Liver (tissue), 8 donors: ENCODE measurements at regions not wholly inside any gene's neighbourhood (a gene's known extent, or its start where the extent isn't known, plus 50 kb on each side); places are given as distances from the start of the nearest gene placed in this dataset.

Experiments used
- DNase-seq: peaks from one replicate; pipeline ENCODE4 v3.0.0-alpha.2; 2017; ENCODE audit warnings: low spot score
- H3K27ac ChIP-seq, 2 donors: one replicate each; pipeline ENCODE4 v1.7.0; 2013; ENCODE audit warnings: inconsistent platforms in 2 of 2, low read length in 2 of 2, control low read depth in 1 of 2, low read depth in 1 of 2, mild to moderate bottlenecking in 1 of 2
- H3K27me3 ChIP-seq, 4 donors: one replicate each; pipeline versions ENCODE4 v1.6.1 to v1.7.0; 2013; ENCODE audit warnings: low read length in 3 of 4, inconsistent platforms in 1 of 4, mild to moderate bottlenecking in 1 of 4, moderate library complexity in 1 of 4; ENCODE audit not compliant: control insufficient read depth in 4 of 4, insufficient read depth in 4 of 4
- H3K36me3 ChIP-seq, 4 donors: one replicate each; pipeline versions ENCODE4 v1.6.1 to v1.7.0; 2013; ENCODE audit warnings: low read length in 3 of 4, mild to moderate bottlenecking in 3 of 4, low read depth in 1 of 4, moderate library complexity in 1 of 4; ENCODE audit not compliant: control insufficient read depth in 4 of 4, insufficient read depth in 3 of 4
- H3K4me1 ChIP-seq, 4 donors: one replicate each; pipeline versions ENCODE4 v1.6.1 to v1.7.0; 2013; ENCODE audit warnings: low read length in 3 of 4, mild to moderate bottlenecking in 3 of 4, moderate library complexity in 1 of 4; ENCODE audit not compliant: control insufficient read depth in 4 of 4, insufficient read depth in 4 of 4
- H3K4me3 ChIP-seq, 3 donors: one replicate each; pipeline versions ENCODE4 v1.6.1 to v1.7.0; 2013; ENCODE audit warnings: low read length in 3 of 3, control low read depth in 1 of 3, low read depth in 1 of 3, mild to moderate bottlenecking in 1 of 3
- H3K9ac ChIP-seq, 2 donors: one replicate each; pipeline ENCODE4 v1.7.0; 2013; ENCODE audit warnings: low read length in 2 of 2, mild to moderate bottlenecking in 2 of 2, moderate library complexity in 2 of 2, control low read depth in 1 of 2, low read depth in 1 of 2
- H3K9me3 ChIP-seq, 4 donors: one replicate each; pipeline versions ENCODE4 v1.6.1 to v1.7.0; 2013; ENCODE audit warnings: low read length in 3 of 4; ENCODE audit not compliant: control insufficient read depth in 4 of 4
- EGR1 ChIP-seq, 2 donors: IDR thresholded peaks; 2 replicates each; pipeline ENCODE4 v1.6.1; 2016 to 2018; ENCODE audit warnings: antibody characterized with exemption in 2 of 2, low read depth in 2 of 2
- FOXA1 ChIP-seq: IDR thresholded peaks from 2 replicates; pipeline ENCODE4 v1.6.1; 2016; ENCODE audit warnings: antibody characterized with exemption
- FOXA2 ChIP-seq: IDR thresholded peaks from 2 replicates; pipeline ENCODE4 v1.6.1; 2016; ENCODE audit warnings: antibody characterized with exemption
- GABPA ChIP-seq, 2 donors: IDR thresholded peaks in 1 of 2; conservative IDR thresholded peaks in 1 of 2; 2 replicates each; pipeline ENCODE4 v1.6.1; 2016; ENCODE audit warnings: antibody characterized with exemption in 2 of 2, mild to moderate bottlenecking in 1 of 2, moderate library complexity in 1 of 2
- HNF4A ChIP-seq, 2 donors: conservative IDR thresholded peaks; 2 replicates each; pipeline ENCODE4 v1.6.1; 2016; ENCODE audit warnings: antibody characterized with exemption in 2 of 2, mild to moderate bottlenecking in 2 of 2
- HNF4G ChIP-seq: IDR thresholded peaks from 2 replicates; pipeline ENCODE4 v1.6.1; 2016; ENCODE audit warnings: antibody characterized with exemption
- JUND ChIP-seq, 2 donors: IDR thresholded peaks; 2 replicates each; pipeline ENCODE4 v1.6.1; 2016; ENCODE audit warnings: antibody characterized with exemption in 2 of 2
- NR2F2 ChIP-seq: IDR thresholded peaks from 2 replicates; pipeline ENCODE4 v1.6.1; 2016; ENCODE audit warnings: antibody characterized with exemption
- RAD21 ChIP-seq, 2 donors: IDR thresholded peaks; 2 replicates each; pipeline ENCODE4 v1.6.1; 2016; ENCODE audit warnings: antibody characterized with exemption in 2 of 2, mild to moderate bottlenecking in 2 of 2
- RXRA ChIP-seq, 2 donors: IDR thresholded peaks; 2 replicates each; pipeline ENCODE4 v1.6.1; 2017 to 2018; ENCODE audit warnings: antibody characterized with exemption in 2 of 2, mild to moderate bottlenecking in 1 of 2
- SP1 ChIP-seq: IDR thresholded peaks from 2 replicates; pipeline ENCODE4 v1.6.1; 2018; ENCODE audit warnings: antibody characterized with exemption, mild to moderate bottlenecking
- TAF1 ChIP-seq: conservative IDR thresholded peaks from 2 replicates; pipeline ENCODE4 v1.6.1; 2016; ENCODE audit warnings: antibody characterized with exemption, mild to moderate bottlenecking
- YY1 ChIP-seq: IDR thresholded peaks from 2 replicates; pipeline ENCODE4 v1.6.1; 2016; ENCODE audit warnings: antibody characterized with exemption, mild to moderate bottlenecking
- WGBS: extraction: QIAGEN DNeasy Blood & Tissue Kit; methylation state at CpG from one replicate; pipeline ENCODE4 v1.1.7; 2013; 5-methylcytosine and 5-hydroxymethylcytosine counted together
- TF ChIP-seq, protein P1 (sequence below): IDR thresholded peaks from 2 replicates; pipeline ENCODE4 v1.6.1; 2016; ENCODE audit warnings: antibody characterized with exemption
- TF ChIP-seq, protein P2 (sequence below): IDR thresholded peaks from 2 replicates; pipeline ENCODE4 v1.6.1; 2016; ENCODE audit warnings: antibody characterized with exemption, mild to moderate bottlenecking
- TF ChIP-seq, protein P3 (sequence below): IDR thresholded peaks from 2 replicates; pipeline ENCODE4 v1.6.1; 2016; ENCODE audit warnings: antibody characterized with exemption
- TF ChIP-seq, protein P4 (sequence below): fragments of 150-350 bp; IDR thresholded peaks from 2 replicates; pipeline ENCODE4 v1.5.1; 2017; ENCODE audit warnings: improper control_type of control experiment, low read depth, low read length; ENCODE audit not compliant: missing input control
- TF ChIP-seq, protein P5 (sequence below): IDR thresholded peaks from 2 replicates; pipeline ENCODE4 v1.6.1; 2016; ENCODE audit warnings: antibody characterized with exemption
- donor health status: healthy.
- donor health status: healthy.
- donor health status: healthy.
- donor health status: healthy.
- donor health status: healthy.

DNA sequence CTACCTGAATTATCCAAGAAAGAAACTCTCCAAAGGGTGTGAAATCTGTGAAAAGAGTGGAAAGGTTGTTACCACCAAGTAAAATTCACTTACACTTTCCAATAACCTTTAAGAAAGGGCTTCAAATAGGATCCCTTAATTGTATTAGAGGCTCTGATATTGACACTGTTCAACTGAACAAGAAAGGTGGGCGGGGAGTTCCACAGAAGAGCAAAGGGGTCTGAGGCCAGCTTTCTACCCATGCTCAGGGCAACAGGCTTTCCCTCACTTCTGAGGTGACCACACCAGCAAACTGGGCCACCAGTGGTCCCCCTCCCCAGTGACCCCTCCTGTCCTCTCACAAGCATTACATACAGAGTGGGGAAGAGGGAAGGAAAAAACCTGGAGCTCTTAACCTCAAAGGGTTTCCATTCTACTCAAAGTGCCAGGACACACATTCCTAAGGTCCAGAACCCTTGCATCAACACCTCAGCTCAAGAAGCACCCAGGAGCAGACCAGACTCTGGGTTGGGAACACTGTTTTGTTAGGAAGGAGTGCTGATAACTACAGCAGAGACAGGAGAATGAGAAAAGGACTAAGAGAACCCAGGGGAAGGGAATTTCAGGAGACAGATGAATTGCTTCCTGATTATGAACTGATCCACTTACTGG is 71.6 kb upstream of the AKIP1 start:
- Histone ChIP-seq H3K9me3 (no peaks in the 10 kb centered on the region), H3K4me1 (no peaks in the 10 kb centered on the region), H3K27ac (no peak overlapping the region), H3K36me3 (no peaks in the 10 kb centered on the region), H3K9ac (no peak overlapping the region), H3K4me3 (no peak overlapping the region), H3K27me3 (peaks cover 0 to 3% (median 0%) of the 10 kb centered on the region in 4 donors)
- 95% methylated on average over 1 of the region's 1 CpG for WGBS
- TF ChIP-seq, protein P1, sequence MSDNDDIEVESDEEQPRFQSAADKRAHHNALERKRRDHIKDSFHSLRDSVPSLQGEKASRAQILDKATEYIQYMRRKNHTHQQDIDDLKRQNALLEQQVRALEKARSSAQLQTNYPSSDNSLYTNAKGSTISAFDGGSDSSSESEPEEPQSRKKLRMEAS, result no peak
- TF ChIP-seq FOXA2, result no peak
- TF ChIP-seq SP1, result no peak
- TF ChIP-seq, protein P2, sequence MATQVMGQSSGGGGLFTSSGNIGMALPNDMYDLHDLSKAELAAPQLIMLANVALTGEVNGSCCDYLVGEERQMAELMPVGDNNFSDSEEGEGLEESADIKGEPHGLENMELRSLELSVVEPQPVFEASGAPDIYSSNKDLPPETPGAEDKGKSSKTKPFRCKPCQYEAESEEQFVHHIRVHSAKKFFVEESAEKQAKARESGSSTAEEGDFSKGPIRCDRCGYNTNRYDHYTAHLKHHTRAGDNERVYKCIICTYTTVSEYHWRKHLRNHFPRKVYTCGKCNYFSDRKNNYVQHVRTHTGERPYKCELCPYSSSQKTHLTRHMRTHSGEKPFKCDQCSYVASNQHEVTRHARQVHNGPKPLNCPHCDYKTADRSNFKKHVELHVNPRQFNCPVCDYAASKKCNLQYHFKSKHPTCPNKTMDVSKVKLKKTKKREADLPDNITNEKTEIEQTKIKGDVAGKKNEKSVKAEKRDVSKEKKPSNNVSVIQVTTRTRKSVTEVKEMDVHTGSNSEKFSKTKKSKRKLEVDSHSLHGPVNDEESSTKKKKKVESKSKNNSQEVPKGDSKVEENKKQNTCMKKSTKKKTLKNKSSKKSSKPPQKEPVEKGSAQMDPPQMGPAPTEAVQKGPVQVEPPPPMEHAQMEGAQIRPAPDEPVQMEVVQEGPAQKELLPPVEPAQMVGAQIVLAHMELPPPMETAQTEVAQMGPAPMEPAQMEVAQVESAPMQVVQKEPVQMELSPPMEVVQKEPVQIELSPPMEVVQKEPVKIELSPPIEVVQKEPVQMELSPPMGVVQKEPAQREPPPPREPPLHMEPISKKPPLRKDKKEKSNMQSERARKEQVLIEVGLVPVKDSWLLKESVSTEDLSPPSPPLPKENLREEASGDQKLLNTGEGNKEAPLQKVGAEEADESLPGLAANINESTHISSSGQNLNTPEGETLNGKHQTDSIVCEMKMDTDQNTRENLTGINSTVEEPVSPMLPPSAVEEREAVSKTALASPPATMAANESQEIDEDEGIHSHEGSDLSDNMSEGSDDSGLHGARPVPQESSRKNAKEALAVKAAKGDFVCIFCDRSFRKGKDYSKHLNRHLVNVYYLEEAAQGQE, result no peak
- TF ChIP-seq, protein P3, sequence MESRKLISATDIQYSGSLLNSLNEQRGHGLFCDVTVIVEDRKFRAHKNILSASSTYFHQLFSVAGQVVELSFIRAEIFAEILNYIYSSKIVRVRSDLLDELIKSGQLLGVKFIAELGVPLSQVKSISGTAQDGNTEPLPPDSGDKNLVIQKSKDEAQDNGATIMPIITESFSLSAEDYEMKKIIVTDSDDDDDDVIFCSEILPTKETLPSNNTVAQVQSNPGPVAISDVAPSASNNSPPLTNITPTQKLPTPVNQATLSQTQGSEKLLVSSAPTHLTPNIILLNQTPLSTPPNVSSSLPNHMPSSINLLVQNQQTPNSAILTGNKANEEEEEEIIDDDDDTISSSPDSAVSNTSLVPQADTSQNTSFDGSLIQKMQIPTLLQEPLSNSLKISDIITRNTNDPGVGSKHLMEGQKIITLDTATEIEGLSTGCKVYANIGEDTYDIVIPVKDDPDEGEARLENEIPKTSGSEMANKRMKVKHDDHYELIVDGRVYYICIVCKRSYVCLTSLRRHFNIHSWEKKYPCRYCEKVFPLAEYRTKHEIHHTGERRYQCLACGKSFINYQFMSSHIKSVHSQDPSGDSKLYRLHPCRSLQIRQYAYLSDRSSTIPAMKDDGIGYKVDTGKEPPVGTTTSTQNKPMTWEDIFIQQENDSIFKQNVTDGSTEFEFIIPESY, result no peak
- TF ChIP-seq YY1, result no peak
- TF ChIP-seq, protein P4, sequence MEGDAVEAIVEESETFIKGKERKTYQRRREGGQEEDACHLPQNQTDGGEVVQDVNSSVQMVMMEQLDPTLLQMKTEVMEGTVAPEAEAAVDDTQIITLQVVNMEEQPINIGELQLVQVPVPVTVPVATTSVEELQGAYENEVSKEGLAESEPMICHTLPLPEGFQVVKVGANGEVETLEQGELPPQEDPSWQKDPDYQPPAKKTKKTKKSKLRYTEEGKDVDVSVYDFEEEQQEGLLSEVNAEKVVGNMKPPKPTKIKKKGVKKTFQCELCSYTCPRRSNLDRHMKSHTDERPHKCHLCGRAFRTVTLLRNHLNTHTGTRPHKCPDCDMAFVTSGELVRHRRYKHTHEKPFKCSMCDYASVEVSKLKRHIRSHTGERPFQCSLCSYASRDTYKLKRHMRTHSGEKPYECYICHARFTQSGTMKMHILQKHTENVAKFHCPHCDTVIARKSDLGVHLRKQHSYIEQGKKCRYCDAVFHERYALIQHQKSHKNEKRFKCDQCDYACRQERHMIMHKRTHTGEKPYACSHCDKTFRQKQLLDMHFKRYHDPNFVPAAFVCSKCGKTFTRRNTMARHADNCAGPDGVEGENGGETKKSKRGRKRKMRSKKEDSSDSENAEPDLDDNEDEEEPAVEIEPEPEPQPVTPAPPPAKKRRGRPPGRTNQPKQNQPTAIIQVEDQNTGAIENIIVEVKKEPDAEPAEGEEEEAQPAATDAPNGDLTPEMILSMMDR, result no peak
- TF ChIP-seq HNF4G, result no peak
- TF ChIP-seq EGR1 (IDR thresholded peaks at IDR 0.05; ENCODE audit: low read depth in 2 of 2), result no peak
- no peak for TF ChIP-seq RXRA (IDR thresholded peaks at IDR 0.05)
- no peak for TF ChIP-seq JUND (IDR thresholded peaks at IDR 0.05)
- TF ChIP-seq, protein P5, sequence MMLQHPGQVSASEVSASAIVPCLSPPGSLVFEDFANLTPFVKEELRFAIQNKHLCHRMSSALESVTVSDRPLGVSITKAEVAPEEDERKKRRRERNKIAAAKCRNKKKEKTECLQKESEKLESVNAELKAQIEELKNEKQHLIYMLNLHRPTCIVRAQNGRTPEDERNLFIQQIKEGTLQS, result no peak
- TF ChIP-seq GABPA (IDR thresholded peaks at IDR 0.05 in 1 of 2, conservative IDR thresholded peaks at IDR 0.05 in 1 of 2), result no peak
- no peak for TF ChIP-seq NR2F2
- no peak for TF ChIP-seq TAF1
- no peak for TF ChIP-seq FOXA1
- TF ChIP-seq HNF4A (conservative IDR thresholded peaks at IDR 0.05), result no peak
- TF ChIP-seq RAD21 (IDR thresholded peaks at IDR 0.05), result no peak
- DNase-seq, result no peak
